ENCODE measurements at regions not wholly inside any gene's neighbourhood (a gene's known extent, or its start where the extent isn't known, plus 50 kb on each side); places are given as distances from the start of the nearest gene placed in this dataset.

- no peak for ATAC-seq
- no peak for TF ChIP-seq TOX (CRISPR knock-in tag; IDR thresholded peaks at IDR 0.05; ENCODE audit: borderline replicate concordance)
- no peak for TF ChIP-seq ZFP3 (CRISPR knock-in tag; IDR thresholded peaks at IDR 0.05)
- TF ChIP-seq ZC3H10 (CRISPR knock-in tag; IDR thresholded peaks at IDR 0.05), result no peak
- TF ChIP-seq CSDC2 (CRISPR knock-in tag; IDR thresholded peaks at IDR 0.05), result no peak
- TF ChIP-seq PPARA (CRISPR knock-in tag; IDR thresholded peaks at IDR 0.05; ENCODE audit: borderline replicate concordance), result no peak
- TF ChIP-seq PATZ1 (CRISPR knock-in tag; IDR thresholded peaks at IDR 0.05; ENCODE audit: borderline replicate concordance), result no peak
- no peak for TF ChIP-seq TCF4 (CRISPR knock-in tag; IDR thresholded peaks at IDR 0.05; ENCODE audit: borderline replicate concordance)
Observed at GRCh38 chr4:26201120-26201519, 119.7 kb upstream of the RBPJ start.

GRCh38 chr4:26204249-26204825 lies 116.5 kb upstream of the RBPJ start:
- ATAC-seq, result no peak
- TF ChIP-seq ZNF70 (CRISPR knock-in tag; IDR thresholded peaks at IDR 0.05) (no peak), PATZ1 (CRISPR knock-in tag; IDR thresholded peaks at IDR 0.05; ENCODE audit: borderline replicate concordance) (no peak), TOX (CRISPR knock-in tag; IDR thresholded peaks at IDR 0.05; ENCODE audit: borderline replicate concordance) (no peak), ZFP30 (CRISPR knock-in tag; IDR thresholded peaks at IDR 0.05) (no peak), ZFP3 (CRISPR knock-in tag; IDR thresholded peaks at IDR 0.05) (no peak), ZC3H10 (CRISPR knock-in tag; IDR thresholded peaks at IDR 0.05) (no peak), ESRRG (CRISPR knock-in tag; IDR thresholded peaks at IDR 0.05) (no peak), ZNF8 (CRISPR knock-in tag; IDR thresholded peaks at IDR 0.05) (no peak), SNAI2 (CRISPR knock-in tag; IDR thresholded peaks at IDR 0.05) (no peak), GLIS3 (CRISPR knock-in tag; IDR thresholded peaks at IDR 0.05) (no peak), ZNF565 (CRISPR knock-in tag; conservative IDR thresholded peaks at IDR 0.05; ENCODE audit: low read depth) (no peak), POU6F1 (CRISPR knock-in tag; IDR thresholded peaks at IDR 0.05; ENCODE audit: borderline replicate concordance, low read depth) (no peak), BACH2 (CRISPR knock-in tag; IDR thresholded peaks at IDR 0.05; ENCODE audit: borderline replicate concordance) (no peak), CREB5 (CRISPR knock-in tag; IDR thresholded peaks at IDR 0.05; ENCODE audit: low read depth) (no peak), TCF4 (CRISPR knock-in tag; IDR thresholded peaks at IDR 0.05; ENCODE audit: borderline replicate concordance) (no peak), CSRNP3 (CRISPR knock-in tag; IDR thresholded peaks at IDR 0.05) (no peak), ARNTL (CRISPR knock-in tag; IDR thresholded peaks at IDR 0.05; ENCODE audit: borderline replicate concordance, low read depth) (no peak), TSHZ2 (CRISPR knock-in tag; IDR thresholded peaks at IDR 0.05) (no peak), ISL1 (CRISPR knock-in tag; IDR thresholded peaks at IDR 0.05) (no peak)
